Tibial artery (tissue), 4 donors: ENCODE measurements at regions not wholly inside any gene's neighbourhood (a gene's known extent, or its start where the extent isn't known, plus 50 kb on each side); places are given as distances from the start of the nearest gene placed in this dataset.

ENCODE experiments used
- DNase-seq, 2 donors: peaks; one replicate each; pipeline ENCODE4 v3.0.0-alpha.2; 2019
- H3K27ac ChIP-seq, 2 donors: fragments of 200-600 bp; sonication (generic) in 1 of 2; 1 replicate in 1 of 2; 2 replicates in 1 of 2; pipeline ENCODE4 v1.5.1; 2018 to 2019; ENCODE audit warnings: mild to moderate bottlenecking in 1 of 2
- H3K27me3 ChIP-seq, 2 donors: fragments of 200-600 bp; sonication (generic) in 1 of 2; one replicate each; pipeline versions ENCODE4 v1.5.1 to v1.6.0; 2016 to 2019
- H3K36me3 ChIP-seq, 3 donors: fragments of 200-600 bp; sonication (generic) in 2 of 3; one replicate each; pipeline ENCODE4 v1.5.1; 2016 to 2019; ENCODE audit warnings: mild to moderate bottlenecking in 2 of 3
- H3K4me1 ChIP-seq, 4 donors: fragments of 200-600 bp; sonication (generic) in 2 of 4; 1 replicate in 3 of 4; 2 replicates in 1 of 4; pipeline ENCODE4 v1.5.1; 2016 to 2019
- H3K4me3 ChIP-seq, 2 donors: fragments of 200-600 bp; sonication (generic) in 1 of 2; 1 replicate in 1 of 2; 2 replicates in 1 of 2; pipeline ENCODE4 v1.5.1; 2018 to 2019; ENCODE audit warnings: mild to moderate bottlenecking in 2 of 2
- H3K9me3 ChIP-seq, 3 donors: fragments of 200-600 bp; sonication (generic) in 1 of 3; one replicate each; pipeline ENCODE4 v1.5.1; 2016 to 2019
- intact Hi-C: fragments of 100-400 bp; cut with DNase I; formaldehyde crosslinking; loops from one replicate; pipeline ENCODE4 v1.15.0; 2023; ENCODE audit warnings: low total_unique reads
- TF ChIP-seq, protein P1 (sequence below), 2 experiments: fragments of 200-600 bp in 1 of 2; fragments of 450-650 bp in 1 of 2; IDR thresholded peaks; one replicate each; pipeline ENCODE4 v1.5.1; 2017 to 2019; ENCODE audit warnings: antibody characterized with exemption in 2 of 2, mild to moderate bottlenecking in 1 of 2, moderate library complexity in 1 of 2

GRCh38 chr9:28583832-28584231, 1010.6 kb upstream of the C9orf72 start:
- Histone ChIP-seq H3K36me3 (no peaks in the 10 kb centered on the region), H3K27me3 (no peaks in the 10 kb centered on the region), H3K4me1 (no peaks in the 10 kb centered on the region), H3K4me3 (no peak overlapping the region), H3K9me3 (peaks cover 0 to 11% (median 4%) of the 10 kb centered on the region in 3 donors), H3K27ac (no peak overlapping the region)
- intact Hi-C loops = no loop called here
- TF ChIP-seq, protein P1, sequence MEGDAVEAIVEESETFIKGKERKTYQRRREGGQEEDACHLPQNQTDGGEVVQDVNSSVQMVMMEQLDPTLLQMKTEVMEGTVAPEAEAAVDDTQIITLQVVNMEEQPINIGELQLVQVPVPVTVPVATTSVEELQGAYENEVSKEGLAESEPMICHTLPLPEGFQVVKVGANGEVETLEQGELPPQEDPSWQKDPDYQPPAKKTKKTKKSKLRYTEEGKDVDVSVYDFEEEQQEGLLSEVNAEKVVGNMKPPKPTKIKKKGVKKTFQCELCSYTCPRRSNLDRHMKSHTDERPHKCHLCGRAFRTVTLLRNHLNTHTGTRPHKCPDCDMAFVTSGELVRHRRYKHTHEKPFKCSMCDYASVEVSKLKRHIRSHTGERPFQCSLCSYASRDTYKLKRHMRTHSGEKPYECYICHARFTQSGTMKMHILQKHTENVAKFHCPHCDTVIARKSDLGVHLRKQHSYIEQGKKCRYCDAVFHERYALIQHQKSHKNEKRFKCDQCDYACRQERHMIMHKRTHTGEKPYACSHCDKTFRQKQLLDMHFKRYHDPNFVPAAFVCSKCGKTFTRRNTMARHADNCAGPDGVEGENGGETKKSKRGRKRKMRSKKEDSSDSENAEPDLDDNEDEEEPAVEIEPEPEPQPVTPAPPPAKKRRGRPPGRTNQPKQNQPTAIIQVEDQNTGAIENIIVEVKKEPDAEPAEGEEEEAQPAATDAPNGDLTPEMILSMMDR (IDR thresholded peaks at IDR 0.05) = no peak
- DNase-seq = no peak

DNA sequence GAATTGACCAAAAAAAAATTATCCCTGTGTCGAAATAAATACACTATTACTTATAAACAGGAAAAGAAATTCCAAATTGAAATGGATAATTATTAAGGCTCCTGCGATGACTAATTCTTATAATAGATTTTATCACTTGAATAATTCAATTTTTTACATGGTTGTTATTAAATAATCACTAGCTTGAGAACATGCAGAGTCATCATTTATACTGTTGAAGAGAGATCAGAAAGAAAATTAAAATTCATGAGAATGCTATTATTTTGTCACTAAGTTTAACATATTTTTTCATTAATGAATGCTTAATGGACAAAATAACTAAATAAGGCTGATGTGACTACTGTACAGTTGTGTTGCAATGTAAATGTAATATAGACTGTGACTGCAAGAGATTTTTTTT, 1011.3 kb upstream of the C9orf72 start:
- Histone ChIP-seq H3K36me3 (no peaks in the 10 kb centered on the region), H3K27ac (no peak overlapping the region)

GRCh38 chr9:28587052-28587451, 1013.8 kb upstream of the C9orf72 start:
- Histone ChIP-seq H3K4me3 (no peak overlapping the region), H3K27ac (no peak overlapping the region), H3K27me3 (no peaks in the 10 kb centered on the region), H3K36me3 (no peaks in the 10 kb centered on the region), H3K4me1 (no peaks in the 10 kb centered on the region), H3K9me3 (peaks cover 0 to 11% (median 4%) of the 10 kb centered on the region in 3 donors)
- TF ChIP-seq, protein P1 (IDR thresholded peaks at IDR 0.05) = no peak
- intact Hi-C loops = no loop called here
- DNase-seq = no peak

More for the DNA sequence above, 1011.3 kb upstream of the C9orf72 start:
- H3K27me3 ChIP-seq = no peaks in the 10 kb centered on the region
- intact Hi-C loops = no loop called here
- no peak for DNase-seq
- no peak overlapping the region for H3K4me3 ChIP-seq
- no peaks in the 10 kb centered on the region for H3K4me1 ChIP-seq
- TF ChIP-seq, protein P1 (IDR thresholded peaks at IDR 0.05) = no peak
- H3K9me3 ChIP-seq = peaks cover 0 to 11% (median 4%) of the 10 kb centered on the region in 3 donors

DNA sequence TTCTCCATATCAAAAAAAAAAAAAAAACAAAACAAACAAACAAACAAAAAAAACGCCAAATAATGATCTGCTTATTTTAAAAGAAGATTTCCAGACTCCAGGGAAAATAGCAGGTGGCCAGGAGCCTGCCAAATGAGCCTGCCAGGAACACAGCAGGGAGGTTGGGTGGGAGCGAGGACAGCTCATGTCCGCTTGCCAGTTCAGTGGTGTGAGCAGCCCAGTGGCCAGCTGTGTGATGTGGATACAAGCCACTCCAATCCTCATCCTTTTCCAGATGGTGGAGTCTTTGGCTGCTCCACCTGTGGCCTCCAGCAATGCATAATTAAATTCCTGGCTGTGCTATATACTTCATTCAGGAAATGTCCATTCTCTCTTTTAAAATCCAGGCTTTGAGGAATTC, 1025.1 kb upstream of the C9orf72 start:
- Histone ChIP-seq H3K4me3 (no peak overlapping the region), H3K4me1 (no peaks in the 10 kb centered on the region), H3K36me3 (no peaks in the 10 kb centered on the region), H3K27me3 (no peaks in the 10 kb centered on the region), H3K9me3 (no peaks in the 10 kb centered on the region), H3K27ac (no peak overlapping the region)
- intact Hi-C loops = no loop called here
- no peak for DNase-seq
- TF ChIP-seq, protein P1 (IDR thresholded peaks at IDR 0.05) = no peak

GRCh38 chr9:28600226-28600625, 1026.9 kb upstream of the C9orf72 start:
- no peaks in the 10 kb centered on the region for H3K4me1 ChIP-seq
- DNase-seq = no peak
- intact Hi-C loops = no loop called here
- H3K4me3 ChIP-seq = no peak overlapping the region
- H3K36me3 ChIP-seq = no peaks in the 10 kb centered on the region
- TF ChIP-seq, protein P1 (IDR thresholded peaks at IDR 0.05) = no peak
- no peak overlapping the region for H3K27ac ChIP-seq
- no peaks in the 10 kb centered on the region for H3K27me3 ChIP-seq
- H3K9me3 ChIP-seq = no peaks in the 10 kb centered on the region

- TF ChIP-seq, protein P1 (IDR thresholded peaks at IDR 0.05) = no peak
- H3K27ac ChIP-seq = no peak overlapping the region
- H3K9me3 ChIP-seq = no peaks in the 10 kb centered on the region
- DNase-seq = no peak
- intact Hi-C loops = no loop called here
- no peaks in the 10 kb centered on the region for H3K36me3 ChIP-seq
- H3K27me3 ChIP-seq = no peaks in the 10 kb centered on the region
- no peaks in the 10 kb centered on the region for H3K4me1 ChIP-seq
- no peak overlapping the region for H3K4me3 ChIP-seq
Measured at GRCh38 chr9:28607843-28608242, 1034.6 kb upstream of the C9orf72 start.
